T-helper 1 cell (primary cell): ENCODE measurements at regions not wholly inside any gene's neighbourhood (a gene's known extent, or its start where the extent isn't known, plus 50 kb on each side); places are given as distances from the start of the nearest gene placed in this dataset.
"Not testable (repeated sequence)": the region's sequence is repeated elsewhere in the genome, so short reads cannot be mapped to it uniquely, and the experiment has no call there.

Source experiments
- DNase-seq, 5 donors: peaks; one replicate each; pipeline ENCODE4 v3.0.0-alpha.2; 2012 to 2020

DNA sequence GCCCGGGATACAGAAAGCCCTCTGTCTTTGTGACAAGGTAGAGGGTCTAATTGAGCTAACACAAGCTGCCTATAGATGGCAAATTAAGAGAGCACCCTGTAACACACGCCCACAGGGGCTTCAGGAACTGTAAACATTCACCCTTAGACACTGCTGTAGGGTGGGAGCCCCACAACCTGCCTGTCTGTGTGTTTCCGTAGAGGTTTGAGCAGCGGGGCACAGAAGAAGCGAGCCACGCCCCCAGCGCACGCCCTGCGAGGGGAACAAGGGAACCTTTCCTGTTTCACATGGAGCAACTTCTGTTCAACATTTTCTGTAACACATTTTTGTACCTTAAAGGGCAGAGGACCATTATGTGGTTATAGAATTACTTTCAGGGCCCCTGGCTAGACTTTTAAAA is 231.7 kb upstream of the EXOC2 start:
- DNase-seq: no peak

DNA sequence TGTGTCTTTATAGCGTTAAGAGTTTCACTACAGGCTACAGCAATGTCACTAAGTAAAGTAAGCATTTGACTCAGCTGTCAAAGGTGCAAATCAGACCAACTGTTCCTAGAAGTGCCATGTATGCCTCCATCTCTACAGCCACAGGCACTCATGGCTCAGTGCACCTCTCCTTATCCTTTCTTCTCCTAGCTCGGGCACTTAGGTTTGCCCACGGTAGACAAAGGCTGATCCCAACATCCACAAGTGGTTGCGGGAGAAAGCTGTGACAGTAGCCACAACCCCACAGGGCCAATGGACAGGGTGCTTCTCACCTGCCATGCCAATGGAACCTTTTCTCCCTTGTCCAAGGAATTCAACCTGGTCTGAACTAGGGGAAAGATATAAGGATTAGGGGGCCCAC is 228.5 kb upstream of the EXOC2 start:
- DNase-seq: no peak

DNA sequence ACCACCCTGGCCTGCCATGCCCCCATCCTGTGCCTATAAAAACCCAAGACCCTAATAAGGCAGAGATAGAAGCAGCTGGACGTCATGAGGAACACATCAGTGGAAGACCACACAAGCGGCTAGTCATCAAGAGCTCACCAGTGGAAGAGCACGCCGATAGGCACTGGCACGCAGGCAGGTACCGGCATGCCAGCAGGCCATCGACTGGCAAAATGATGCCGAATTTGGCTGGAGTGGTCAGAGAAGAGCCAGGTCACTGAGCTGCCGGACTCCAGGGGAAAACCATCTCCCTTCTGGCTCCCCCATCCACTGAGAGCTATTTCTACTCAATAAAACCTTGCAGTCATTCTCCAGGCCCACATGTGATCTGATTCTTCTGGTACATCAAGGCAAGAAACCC is 227.6 kb upstream of the EXOC2 start:
- no peak for DNase-seq

DNA sequence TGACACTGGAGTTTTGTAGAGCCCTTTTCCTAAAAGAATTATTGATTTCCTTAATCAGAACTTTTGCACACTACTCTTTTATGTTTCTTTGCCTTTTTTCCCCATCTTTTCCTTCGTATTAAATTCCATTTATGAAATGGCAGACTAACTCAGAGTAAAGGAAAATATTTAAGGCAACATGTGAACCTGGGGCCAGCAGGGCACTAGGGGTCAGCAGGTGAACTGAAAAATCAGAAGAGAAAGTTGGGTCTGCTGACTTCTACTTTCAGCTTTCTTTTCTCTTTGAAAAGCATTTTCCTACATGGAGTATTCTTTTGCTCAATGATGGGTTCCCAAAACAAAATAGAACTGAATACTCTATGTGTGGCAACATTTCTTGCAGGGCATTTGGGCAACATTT is 226.6 kb upstream of the EXOC2 start:
- DNase-seq: no peak

DNA sequence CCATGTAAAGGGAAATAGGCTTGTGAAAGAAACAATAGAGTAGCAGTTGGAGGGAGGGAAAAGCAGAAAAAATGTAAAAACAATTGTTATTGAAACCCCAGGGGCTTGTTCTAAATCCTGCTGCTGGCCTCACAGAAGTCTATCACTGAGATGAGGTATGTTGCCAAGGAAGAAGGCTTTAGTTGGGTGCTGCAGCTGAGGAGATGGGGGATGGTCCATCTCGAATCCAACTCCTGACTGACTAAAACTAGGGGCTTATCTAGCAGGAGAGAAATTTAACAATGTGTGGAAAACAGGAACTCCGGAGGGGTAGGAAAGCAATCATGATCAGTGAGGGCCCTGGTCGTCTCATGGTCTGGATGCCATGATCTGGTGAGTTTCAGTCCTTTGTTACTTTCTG is 225.0 kb upstream of the EXOC2 start:
- no peak for DNase-seq

DNA sequence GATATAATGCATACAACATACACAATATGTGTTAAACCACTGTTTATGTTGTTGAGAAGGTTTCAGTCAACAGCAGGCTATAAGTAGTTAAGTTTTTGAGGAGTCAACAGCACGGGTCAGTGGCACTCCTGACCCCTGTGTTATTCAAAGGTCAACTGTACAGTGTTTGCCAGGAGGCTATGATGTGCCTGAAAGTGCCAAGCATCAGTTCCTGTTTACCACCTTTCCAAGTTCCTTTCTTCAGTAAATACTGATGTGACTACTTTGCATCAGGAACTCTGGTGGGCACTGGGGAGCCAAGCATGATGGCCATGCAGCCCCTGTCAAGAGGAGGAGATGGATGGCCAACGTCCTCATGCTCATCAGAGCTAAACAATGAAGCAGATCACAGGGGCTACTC is 224.4 kb upstream of the EXOC2 start:
- DNase-seq: no peak

DNA sequence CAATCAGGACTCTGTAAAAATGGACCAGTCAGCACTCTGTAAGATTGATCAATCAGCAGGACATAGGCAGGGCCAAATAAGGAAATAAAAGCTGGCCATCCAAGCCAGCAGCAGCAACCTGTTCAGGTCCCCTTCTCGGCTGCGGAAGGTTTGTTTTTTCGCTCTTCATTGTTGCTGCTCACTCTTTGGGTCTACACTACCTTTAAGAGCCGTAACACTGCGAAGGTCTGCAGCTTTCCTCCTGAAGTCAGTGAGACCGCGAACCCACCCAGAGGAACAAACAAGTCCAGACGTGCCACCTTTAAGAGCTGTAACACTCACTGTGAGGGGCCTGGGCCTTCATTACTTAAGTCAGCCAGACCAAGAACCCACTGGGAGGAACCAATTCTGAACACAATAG is 223.2 kb upstream of the EXOC2 start:
- DNase-seq: no peak

DNA sequence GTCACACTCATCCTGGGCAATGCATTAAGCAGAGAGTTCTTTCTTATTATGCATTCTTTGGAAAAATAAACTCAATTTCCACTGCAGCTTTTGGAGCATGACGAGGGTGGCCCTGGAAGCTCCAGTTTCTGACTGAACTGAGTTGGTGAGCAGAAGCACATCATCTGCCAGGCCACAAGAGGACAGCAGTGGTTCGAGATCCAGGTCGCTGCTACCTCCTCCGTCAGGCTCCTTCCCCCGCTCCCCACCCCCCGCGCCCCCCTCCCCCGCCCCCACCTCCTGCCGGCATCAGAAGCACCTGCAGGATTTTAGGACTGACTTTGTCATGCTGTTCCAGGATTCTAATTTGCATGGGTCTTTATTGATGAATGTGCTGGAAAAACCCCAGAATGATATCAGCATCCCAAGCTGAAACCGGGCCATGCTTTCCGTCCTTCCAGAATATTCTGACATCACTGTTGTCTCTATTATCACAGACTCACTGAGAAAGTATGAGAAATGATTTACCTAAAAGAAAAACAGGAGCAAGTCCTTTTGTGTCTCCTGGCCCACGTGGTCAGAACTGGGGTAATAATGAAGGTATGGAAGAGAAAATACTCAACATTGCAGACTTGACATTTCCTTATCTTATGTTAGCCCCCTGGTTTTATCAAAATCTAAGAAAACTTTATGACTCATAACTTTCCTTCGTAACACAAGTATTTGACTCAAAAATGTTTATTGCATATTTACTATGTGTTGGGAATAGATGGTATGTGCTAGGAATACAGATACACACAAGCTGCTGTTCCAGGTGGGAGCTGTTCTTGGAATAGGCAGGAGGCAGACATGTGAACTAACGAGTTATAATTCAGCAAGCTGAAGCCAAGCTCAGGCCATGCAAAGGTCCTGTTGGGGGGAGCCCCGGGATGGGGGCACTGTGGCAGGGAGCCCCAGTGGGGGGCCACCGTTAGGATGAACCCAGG is 220.2 kb upstream of the EXOC2 start:
- no peak for DNase-seq

DNA sequence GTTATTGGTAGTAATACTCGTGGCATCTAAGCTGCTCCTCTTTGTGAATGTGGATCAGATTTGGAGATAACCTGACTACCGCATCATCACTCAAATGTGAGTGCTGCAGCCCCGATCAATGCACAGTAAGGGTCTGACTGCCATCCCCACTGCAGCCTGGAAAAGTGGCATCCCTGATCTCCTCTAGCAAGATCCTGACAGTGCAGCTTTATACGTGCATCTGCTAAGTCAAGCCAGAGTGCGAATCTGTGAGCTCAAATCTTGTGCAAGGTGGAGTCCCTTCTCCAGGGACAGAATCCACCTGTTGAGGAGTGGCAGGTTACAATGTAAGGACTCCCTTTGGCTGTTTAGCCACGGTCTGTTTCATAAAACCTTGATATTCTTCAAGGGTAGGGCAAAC is 215.0 kb upstream of the EXOC2 start:
- no peak for DNase-seq

DNA sequence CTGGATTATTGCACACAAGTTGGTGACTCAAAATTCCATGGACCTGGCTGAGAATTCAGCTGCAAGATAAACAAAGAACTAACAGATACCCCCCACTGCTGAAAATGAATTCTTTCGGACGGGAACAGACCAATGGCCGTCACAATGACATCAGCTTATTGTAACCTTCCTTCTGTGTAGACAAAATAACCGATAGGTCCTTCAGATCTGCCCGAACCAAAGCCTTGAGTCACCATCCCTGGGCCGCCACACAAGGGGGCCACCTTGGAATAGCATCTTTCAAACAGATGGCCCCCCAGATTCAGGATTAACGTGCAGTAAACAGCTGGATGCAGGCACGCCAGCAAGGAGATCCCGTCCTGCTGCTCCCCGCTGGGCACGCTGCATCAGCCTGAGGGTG is 214.0 kb upstream of the EXOC2 start:
- DNase-seq: no peak

DNA sequence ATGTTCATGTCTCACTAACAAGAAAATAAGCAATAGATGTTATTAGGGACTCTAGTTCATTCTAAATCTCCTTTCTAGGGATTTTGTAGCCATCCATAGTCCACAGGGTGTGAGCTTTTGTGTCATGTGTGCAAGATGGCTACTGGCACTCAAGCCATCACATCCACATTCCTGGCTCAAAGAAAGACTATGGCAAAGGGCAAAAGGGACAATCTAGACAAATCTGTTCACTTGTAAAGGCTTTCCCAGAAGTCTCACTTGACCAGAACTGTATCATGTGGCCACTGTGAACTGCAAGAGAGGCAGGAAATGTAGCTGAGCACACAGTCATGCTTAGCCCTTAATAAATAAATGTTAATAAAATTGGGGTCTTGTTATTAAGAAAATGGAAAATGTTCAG is 212.6 kb upstream of the EXOC2 start:
- no peak for DNase-seq

DNA sequence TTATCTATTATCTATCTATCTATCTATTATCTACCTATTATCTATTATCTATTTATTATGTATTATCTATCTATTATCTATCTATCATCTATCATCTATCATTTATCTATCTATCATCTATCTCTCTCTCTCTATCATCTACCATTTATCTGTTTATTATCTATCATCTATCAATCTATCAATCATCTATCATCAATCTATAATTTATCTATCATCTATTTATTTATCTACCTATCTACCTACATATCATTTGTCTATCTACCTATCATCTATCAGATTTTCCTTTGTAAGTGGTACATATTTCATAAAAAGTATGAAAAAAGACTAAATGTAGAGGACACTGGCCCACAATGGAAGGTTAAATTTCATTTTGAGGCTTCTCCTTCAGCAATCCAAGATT is 212.1 kb upstream of the EXOC2 start:
- no peak for DNase-seq

DNA sequence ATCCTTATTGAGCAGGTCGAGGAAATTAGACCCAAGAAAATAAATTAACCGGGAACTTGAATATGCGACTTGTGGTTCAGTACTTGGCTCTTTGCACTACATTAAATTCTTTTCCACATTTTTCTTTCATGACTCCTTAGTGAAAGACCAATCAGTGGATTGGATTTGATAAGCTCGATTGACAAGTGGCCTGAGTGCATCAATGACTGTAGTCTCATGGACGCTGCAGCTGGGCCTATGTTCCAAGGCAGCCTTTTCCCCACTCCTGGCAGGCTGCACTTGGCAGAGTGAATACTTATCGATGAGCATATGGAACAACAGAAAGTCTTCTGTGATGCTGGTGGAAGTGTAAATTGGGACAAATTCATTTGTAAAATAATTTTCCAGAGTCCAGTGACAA is 210.8 kb upstream of the EXOC2 start:
- no peak for DNase-seq

DNA sequence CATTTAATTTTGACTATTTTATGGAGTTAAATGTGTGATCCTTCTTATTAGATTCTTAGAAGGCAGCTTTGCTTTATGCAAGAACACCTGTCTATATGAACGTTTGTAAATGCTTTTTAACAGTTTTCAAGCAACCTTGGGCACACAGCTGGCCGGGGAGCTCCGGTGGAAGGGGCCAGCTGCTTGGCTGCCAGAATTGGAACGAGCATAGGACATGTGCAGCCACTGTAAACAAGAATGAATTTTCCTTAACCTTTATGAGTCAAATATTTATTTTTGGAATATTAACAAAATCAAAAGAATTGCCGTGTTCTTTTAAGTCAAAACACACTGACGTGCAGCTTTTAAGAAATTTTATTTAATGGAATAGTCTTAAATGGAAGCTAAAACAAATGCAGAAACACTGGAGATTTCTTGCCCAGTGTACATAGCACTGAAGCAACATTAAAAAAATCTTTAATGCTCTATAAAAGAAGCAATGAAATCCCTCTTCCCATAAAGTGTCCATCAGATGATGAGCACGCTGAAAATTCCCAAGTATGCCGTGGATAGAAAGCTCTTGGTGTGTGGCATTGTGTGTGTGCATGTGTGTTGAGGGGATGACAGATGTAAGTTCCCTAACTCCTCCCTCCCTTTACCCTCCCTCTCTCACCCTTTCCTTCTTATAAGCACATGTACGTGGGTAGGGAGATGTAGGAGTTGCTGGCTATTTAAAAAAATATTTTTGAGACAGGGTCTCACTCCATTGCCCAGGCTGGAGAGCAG is 208.9 kb upstream of the EXOC2 start:
- DNase-seq: no peak

DNA sequence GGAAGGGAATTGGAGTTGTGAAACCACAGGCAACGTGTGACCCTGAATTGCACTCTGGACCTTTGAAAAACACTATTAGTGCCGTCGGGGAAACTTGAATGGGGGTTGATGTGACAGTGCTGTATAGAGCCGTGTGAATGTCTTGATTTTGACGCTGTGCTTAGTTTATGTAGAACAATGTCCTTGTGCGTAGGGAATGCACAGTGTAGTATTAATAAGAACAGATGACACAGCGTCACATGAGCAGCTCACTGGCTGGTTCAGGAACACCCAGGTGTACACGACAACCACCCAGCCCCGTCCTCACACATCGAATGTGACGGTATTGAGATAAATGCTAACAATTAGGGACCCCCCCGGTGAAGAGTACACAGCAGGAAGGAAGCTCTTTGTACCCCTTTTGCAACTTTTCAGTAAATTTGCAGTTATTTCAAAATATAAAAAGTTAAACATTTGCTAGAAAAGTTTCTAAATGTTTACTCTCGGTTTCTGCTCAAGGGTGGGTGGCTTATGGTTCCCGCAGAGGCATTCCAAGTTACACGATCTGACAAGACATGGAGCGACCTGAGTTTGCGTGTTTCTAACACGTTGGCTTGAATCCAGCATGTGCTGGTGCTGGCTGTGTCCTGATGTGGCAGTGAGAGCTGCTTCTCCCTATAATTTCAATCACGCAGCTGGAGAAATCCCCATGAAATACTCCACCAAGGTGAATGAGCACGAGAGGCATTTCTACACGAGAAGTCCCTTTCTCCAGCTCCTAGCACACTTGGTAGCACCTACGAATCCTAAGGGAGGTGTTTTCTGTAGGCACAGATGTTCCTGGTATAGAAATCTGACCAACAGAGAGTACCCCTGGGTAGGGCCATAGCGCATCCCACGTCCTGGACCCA is 208.0 kb upstream of the EXOC2 start:
- no peak for DNase-seq

DNA sequence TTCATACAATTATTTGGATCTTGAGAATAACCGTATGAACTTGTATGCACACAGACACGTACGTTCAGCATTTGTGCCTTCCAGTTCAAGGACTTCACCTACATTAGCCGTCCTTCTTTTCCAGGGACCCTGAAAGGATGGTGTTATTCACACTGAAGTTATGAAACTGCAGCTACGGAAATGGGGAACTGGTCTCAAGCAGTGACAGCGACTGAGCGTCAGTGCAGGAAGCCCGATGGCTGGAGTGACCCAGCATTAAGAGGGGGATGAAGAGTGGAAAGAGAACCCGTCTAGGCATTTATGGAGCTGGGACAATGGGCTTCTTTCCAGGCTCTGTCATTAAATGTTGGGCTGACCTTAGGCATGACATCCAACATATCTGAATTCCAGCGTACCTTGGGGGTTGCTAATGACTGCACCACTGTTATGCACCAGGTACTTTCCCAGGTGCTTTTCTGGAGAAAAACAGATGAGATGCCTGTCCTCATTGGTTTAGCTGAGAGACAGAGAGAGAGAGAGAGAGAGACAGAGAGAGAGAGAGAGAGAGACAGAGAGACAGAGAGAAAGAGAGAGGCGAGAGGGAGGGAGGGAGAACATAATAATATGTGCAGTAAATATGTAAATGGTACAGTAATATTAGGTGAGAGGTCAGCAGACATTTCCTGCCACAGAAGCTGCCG is 204.7 kb upstream of the EXOC2 start:
- DNase-seq: no peak

DNA sequence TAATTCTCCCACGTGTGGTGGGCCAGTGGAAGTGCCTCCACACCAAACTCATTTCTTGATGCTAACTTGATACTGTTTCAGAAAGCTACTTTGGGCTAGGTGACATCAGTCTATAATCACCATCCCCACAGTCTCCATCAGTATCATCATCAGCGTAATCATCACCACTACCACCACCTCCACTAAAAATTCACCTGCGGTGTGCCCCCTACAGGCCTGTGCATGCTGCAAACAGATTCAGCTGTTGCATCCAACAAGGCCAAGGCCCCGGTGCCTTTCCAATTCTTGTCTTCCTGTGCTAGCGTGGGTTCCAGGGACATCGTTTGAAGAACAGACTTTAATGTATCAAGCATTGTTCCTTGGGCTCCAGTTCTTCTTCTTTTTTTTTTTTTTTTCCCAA is 201.3 kb upstream of the EXOC2 start:
- DNase-seq: no peak

DNA sequence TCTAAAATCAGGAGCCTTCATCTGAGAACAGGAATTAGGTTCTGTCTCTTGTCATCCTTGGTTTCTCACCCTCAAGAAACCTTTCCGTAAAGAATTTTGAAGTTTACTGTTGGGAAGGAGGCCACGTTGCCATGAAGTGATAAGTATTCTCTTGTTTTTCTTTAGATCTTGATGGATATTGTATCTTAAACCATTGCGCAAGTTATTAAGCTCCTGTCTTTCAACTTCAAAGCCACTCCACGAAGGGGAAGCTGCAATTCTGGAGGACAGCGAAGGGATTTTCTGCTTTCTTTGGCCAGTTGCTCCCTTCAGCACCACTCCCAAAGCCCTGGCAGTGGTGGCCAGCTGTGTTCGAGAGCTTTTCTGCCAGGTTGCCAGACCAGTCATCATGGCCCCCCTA is 198.1 kb upstream of the EXOC2 start:
- no peak for DNase-seq

DNA sequence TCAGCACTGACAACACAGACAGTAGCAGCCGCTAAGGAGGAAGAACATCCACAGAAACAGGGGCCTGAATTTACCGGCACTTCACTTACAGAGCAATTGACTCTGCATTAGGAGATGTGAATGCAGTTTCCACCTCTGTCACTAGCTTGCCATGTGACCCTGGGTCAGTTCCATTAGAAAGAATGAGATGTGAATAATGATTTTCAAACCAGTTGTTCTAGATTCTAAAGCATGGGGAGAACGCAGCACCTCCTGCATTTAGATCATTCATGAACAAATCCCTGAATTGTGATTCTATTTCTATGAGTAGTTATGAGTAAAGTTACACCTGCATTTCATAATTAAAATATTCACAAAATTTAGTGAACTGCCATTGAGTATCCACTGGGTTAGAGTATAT is 197.3 kb upstream of the EXOC2 start:
- DNase-seq: no peak

DNA sequence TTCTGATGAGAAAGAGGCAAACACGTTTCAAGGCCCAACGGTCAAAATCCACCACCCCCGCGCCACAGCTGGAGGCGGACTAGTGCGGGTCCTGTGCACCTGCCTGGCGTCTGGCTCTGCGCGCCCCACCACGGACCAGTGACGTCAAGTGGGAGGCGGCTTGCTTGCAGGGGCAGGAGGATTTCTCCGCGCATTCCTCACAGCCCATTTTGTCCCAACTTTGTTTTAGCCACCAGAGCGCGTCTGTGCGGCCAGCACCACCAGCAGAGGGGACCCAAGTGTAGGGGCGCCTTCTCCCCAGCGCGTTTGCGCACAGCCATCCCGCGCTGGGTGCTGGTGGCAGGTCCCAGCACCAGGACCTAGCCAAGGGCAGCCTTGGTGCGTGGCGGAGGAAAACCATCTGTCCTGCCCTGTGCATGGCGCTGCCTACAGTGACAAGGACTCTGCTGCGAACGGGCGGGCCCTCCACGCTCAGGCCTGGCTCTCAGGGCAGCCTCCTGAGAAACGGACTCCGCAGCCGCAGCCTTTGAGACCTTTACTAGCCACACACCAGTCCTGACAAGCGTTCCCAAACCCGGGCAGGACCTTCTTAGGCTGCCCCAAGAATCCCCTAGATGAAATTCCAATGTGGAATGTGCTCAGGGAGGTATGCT is 194.8 kb upstream of the EXOC2 start:
- no peak for DNase-seq

DNA sequence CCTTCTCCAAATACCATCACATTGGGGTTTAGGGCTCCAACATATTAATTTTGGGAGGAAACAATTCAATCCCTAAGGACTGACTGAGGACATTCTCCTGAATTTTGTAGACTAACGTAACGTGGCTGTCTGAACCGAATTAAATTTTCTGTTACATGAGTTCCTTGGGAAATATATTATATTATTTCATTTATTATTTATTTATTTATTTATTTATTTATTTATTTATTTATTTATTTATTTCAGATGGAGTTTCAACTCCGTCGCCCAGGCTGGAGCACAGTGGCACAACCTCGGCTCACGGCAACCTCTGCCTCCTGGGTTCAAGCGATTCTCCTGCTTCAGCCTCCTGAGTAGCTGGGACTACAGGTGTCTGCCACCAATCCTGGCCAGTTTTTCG is 193.2 kb upstream of the EXOC2 start:
- not testable (repeated sequence) for DNase-seq

DNA sequence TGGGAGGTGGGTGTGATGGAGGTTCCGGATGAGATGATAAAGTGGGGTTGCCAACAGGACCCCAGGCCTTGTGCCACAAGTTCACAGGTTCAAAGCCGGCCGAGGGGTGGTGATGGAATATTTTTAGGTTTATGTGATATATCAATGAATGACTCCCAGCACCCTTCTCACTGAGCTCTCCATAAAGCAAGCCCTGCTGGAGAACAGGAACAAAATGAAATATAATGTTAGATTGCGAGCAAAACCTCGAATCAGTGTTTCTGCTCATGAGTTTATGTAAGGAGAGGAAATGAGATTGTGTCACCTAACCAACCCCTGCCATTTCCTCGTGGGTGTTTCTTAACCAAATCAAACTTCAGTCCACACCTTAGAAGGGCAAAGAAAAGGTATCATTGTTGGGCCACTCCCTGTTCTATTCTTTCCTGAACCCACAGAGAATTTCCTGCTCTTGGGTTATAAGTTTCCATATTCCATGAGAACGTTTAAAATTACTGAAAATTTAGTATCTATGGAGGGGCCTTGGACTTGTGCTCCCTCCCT is 192.2 kb upstream of the EXOC2 start:
- no peak for DNase-seq
